ENCODE measurements at regions not wholly inside any gene's neighbourhood (a gene's known extent, or its start where the extent isn't known, plus 50 kb on each side); places are given as distances from the start of the nearest gene placed in this dataset.
"Not testable (repeated sequence)": the region's sequence is repeated elsewhere in the genome, so short reads cannot be mapped to it uniquely, and the experiment has no call there.

DNA sequence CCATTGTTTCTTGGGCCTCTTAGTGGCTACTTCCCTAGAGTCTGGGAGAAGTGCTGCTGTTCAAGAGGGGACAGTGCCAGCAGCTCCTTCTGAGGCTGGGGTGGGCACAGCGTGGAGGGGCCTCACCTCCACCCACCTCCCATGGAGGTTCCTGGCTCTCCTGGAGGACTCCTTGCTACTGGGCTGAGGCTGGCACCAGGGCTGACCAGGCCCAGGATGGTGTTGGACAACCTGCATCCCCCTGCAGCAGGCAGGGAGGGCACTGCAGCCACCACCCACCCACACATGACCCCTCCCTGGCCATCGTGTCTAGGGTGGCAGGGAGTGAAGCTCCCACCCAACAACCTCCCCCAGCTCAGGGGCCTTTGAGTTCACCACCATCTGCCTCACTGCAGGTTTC is 1549.3 kb upstream of the USP9Y start:
- ATAC-seq (ENCODE audit: low read depth); H3K4me3 Mint-ChIP-seq; CTCF ChIA-PET: not testable (repeated sequence)

GRCh38 chrY:11156100-11156499 is 1544.9 kb upstream of the USP9Y start:
- H3K36me3 Mint-ChIP-seq (ENCODE audit: low read depth); DNase-seq; H3K9me3 Mint-ChIP-seq; H3K4me1 Mint-ChIP-seq; H3K27me3 Mint-ChIP-seq; CTCF ChIA-PET; intact Hi-C loops (cut with micrococcal nuclease); POLR2A ChIA-PET; ATAC-seq (ENCODE audit: low read depth); H3K27ac Mint-ChIP-seq; H3K4me3 Mint-ChIP-seq: not testable (repeated sequence)

More for the DNA sequence above, 1549.3 kb upstream of the USP9Y start:
- H3K9me3 Mint-ChIP-seq; POLR2A ChIA-PET; H3K27ac Mint-ChIP-seq; H3K36me3 Mint-ChIP-seq (ENCODE audit: low read depth); H3K27me3 Mint-ChIP-seq; H3K4me1 Mint-ChIP-seq; DNase-seq; intact Hi-C loops (cut with micrococcal nuclease): not testable (repeated sequence)

- POLR2A ChIA-PET; H3K9me3 Mint-ChIP-seq; ATAC-seq (ENCODE audit: low read depth); DNase-seq; CTCF ChIA-PET; H3K4me1 Mint-ChIP-seq; H3K4me3 Mint-ChIP-seq; H3K36me3 Mint-ChIP-seq (ENCODE audit: low read depth); intact Hi-C loops (cut with micrococcal nuclease); H3K27ac Mint-ChIP-seq; H3K27me3 Mint-ChIP-seq: not testable (repeated sequence)
Measured at GRCh38 chrY:11156846-11157245, 1544.2 kb upstream of the USP9Y start.

GRCh38 chrY:11177033-11177432 is 1524.0 kb upstream of the USP9Y start:
- CTCF ChIA-PET; POLR2A ChIA-PET; H3K4me1 Mint-ChIP-seq; H3K9me3 Mint-ChIP-seq; DNase-seq; H3K27me3 Mint-ChIP-seq; ATAC-seq (ENCODE audit: low read depth); intact Hi-C loops (cut with micrococcal nuclease); H3K27ac Mint-ChIP-seq; H3K36me3 Mint-ChIP-seq (ENCODE audit: low read depth); H3K4me3 Mint-ChIP-seq: not testable (repeated sequence)

DNA sequence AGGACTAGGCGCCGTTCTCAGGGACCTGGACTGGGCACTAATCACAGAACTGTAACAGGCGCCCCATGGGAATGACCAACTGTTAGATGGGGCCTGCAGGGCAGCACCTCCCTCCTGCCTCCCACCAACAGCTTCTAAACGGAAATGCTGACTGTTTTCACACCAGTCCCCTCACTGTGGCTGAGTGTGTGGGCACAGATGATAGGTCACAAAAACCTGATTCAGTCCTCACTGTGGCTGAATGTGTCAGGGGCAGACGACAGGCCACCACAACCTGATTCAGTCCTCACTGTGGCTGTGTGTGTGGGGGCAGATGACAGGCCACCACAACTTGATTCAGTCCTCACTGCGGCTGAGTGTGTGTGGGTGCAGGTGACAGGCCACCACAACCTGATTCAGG is 1499.9 kb upstream of the USP9Y start:
- H3K4me3 Mint-ChIP-seq; intact Hi-C loops (cut with micrococcal nuclease); CTCF ChIA-PET; POLR2A ChIA-PET; H3K27me3 Mint-ChIP-seq; H3K4me1 Mint-ChIP-seq; DNase-seq; ATAC-seq (ENCODE audit: low read depth); H3K36me3 Mint-ChIP-seq (ENCODE audit: low read depth); H3K9me3 Mint-ChIP-seq; H3K27ac Mint-ChIP-seq: not testable (repeated sequence)

- ATAC-seq (ENCODE audit: low read depth); H3K4me1 Mint-ChIP-seq; H3K27ac Mint-ChIP-seq; CTCF ChIA-PET; intact Hi-C loops (cut with micrococcal nuclease); H3K4me3 Mint-ChIP-seq; H3K36me3 Mint-ChIP-seq (ENCODE audit: low read depth); DNase-seq; H3K27me3 Mint-ChIP-seq; POLR2A ChIA-PET; H3K9me3 Mint-ChIP-seq: not testable (repeated sequence)
Measured at GRCh38 chrY:11214851-11215250, 1486.2 kb upstream of the USP9Y start.
